GM23338 (cell line): ENCODE measurements at regions not wholly inside any gene's neighbourhood (a gene's known extent, or its start where the extent isn't known, plus 50 kb on each side); places are given as distances from the start of the nearest gene placed in this dataset.

Experiments used
- ATAC-seq: fragments of 200-7000 bp; cut with Tn5 transposase; 3 replicates; pipeline ENCODE4 v1.9.1; 2020
- DNase-seq: peaks from one replicate; pipeline ENCODE4 v3.0.0-alpha.2; 2015; ENCODE audit warnings: low spot score
- H2AFZ ChIP-seq: fragments of 200-600 bp; sonication (generic); 2 replicates; pipeline ENCODE4 v1.8.0; 2016; ENCODE audit warnings: antibody characterized with exemption, mild to moderate bottlenecking, moderate library complexity
- H3F3A ChIP-seq: fragments of 200-600 bp; sonication (generic); replicated peaks from 2 replicates; pipeline ENCODE4 v1.8.0; 2017; ENCODE audit warnings: antibody characterized with exemption, mixed run types, low read depth
- H3K27ac ChIP-seq: fragments of 200-600 bp; sonication (generic); 2 replicates; pipeline ENCODE4 v1.6.1; 2016; ENCODE audit warnings: low read depth
- H3K27me3 ChIP-seq: fragments of 200-600 bp; sonication (generic); 2 replicates; pipeline ENCODE4 v1.8.0; 2016; ENCODE audit warnings: mild to moderate bottlenecking, mixed run types, moderate library complexity; ENCODE audit not compliant: insufficient read depth
- H3K36me3 ChIP-seq: fragments of 200-600 bp; sonication (generic); 2 replicates; pipeline ENCODE4 v1.8.0; 2016; ENCODE audit warnings: mild to moderate bottlenecking; ENCODE audit not compliant: insufficient read depth
- H3K4me1 ChIP-seq: fragments of 200-600 bp; sonication (generic); 2 replicates; pipeline ENCODE4 v1.8.0; 2016; ENCODE audit warnings: mild to moderate bottlenecking, moderate library complexity; ENCODE audit not compliant: insufficient read depth
- H3K4me2 ChIP-seq: fragments of 200-600 bp; sonication (generic); 2 replicates; pipeline ENCODE4 v1.7.1; 2017; ENCODE audit warnings: mixed run types
- H3K4me3 ChIP-seq: fragments of 200-600 bp; sonication (generic); 2 replicates; pipeline ENCODE4 v1.6.1; 2016; ENCODE audit warnings: mixed run types
- H3K79me2 ChIP-seq: fragments of 200-600 bp; sonication (generic); replicated peaks from 2 replicates; pipeline ENCODE4 v1.8.0; 2017; ENCODE audit warnings: mild to moderate bottlenecking; ENCODE audit not compliant: insufficient read depth
- H3K9me2 ChIP-seq: fragments of 200-600 bp; sonication (generic); 2 replicates; pipeline ENCODE4 v1.8.0; 2017; ENCODE audit not compliant: insufficient read depth
- H4K20me1 ChIP-seq: fragments of 200-600 bp; sonication (generic); replicated peaks from 2 replicates; pipeline ENCODE4 v1.8.0; 2017; ENCODE audit warnings: mild to moderate bottlenecking; ENCODE audit not compliant: insufficient read depth
- H3K27ac Mint-ChIP-seq: 2 replicates; pipeline ENCODE4 v1.8.0; 2020; ENCODE audit warnings: inconsistent platforms, mild to moderate bottlenecking, moderate library complexity, mixed read lengths
- H3K27me3 Mint-ChIP-seq: 3 replicates; pipeline ENCODE4 v1.8.0; 2022; ENCODE audit warnings: low read depth, mild to moderate bottlenecking, moderate library complexity, mixed read lengths, inconsistent platforms; ENCODE audit not compliant: insufficient read depth, poor library complexity
- H3K36me3 Mint-ChIP-seq: 3 replicates; pipeline ENCODE4 v1.8.0; 2021; ENCODE audit warnings: low read depth, mild to moderate bottlenecking, inconsistent platforms, moderate library complexity, mixed read lengths
- H3K4me1 Mint-ChIP-seq: 3 replicates; pipeline ENCODE4 v1.8.0; 2020; ENCODE audit warnings: mild to moderate bottlenecking, inconsistent platforms, mixed read lengths
- H3K4me3 Mint-ChIP-seq: 3 replicates; pipeline ENCODE4 v1.8.0; 2021; ENCODE audit warnings: moderate library complexity, mild to moderate bottlenecking, inconsistent platforms, mixed read lengths
- H3K9me3 Mint-ChIP-seq: 3 replicates; pipeline ENCODE4 v1.8.0; 2020; ENCODE audit warnings: moderate library complexity, mild to moderate bottlenecking, inconsistent platforms, mixed read lengths
- CREB1 ChIP-seq: fragments of 250-450 bp; sonication (Bioruptor Pico); IDR thresholded peaks from 2 replicates; pipeline ENCODE4 v1.5.0; 2020; ENCODE audit warnings: low read depth, mild to moderate bottlenecking, moderate library complexity
- CTCF ChIP-seq, 2 experiments: fragments of 200-600 bp in 1 of 2; sonication (generic) in 1 of 2; conservative IDR thresholded peaks; 2 replicates each; pipeline versions ENCODE4 v1.5.1 to v1.6.1; 2016 to 2017; ENCODE audit warnings: antibody characterized with exemption in 2 of 2, low read depth in 2 of 2, mild to moderate bottlenecking in 2 of 2, moderate library complexity in 1 of 2
- ETS1 ChIP-seq: IDR thresholded peaks from 2 replicates; pipeline ENCODE4 v1.6.1; 2016; ENCODE audit warnings: antibody characterized with exemption
- EZH2 ChIP-seq: fragments of 200-600 bp; sonication (generic); IDR thresholded peaks from one replicate; pipeline ENCODE4 v1.8.0; 2017; ENCODE audit warnings: antibody characterized with exemption, mild to moderate bottlenecking, low read depth; ENCODE audit not compliant: unreplicated experiment
- EZH2phosphoT487 ChIP-seq: fragments of 200-600 bp; sonication (generic); IDR thresholded peaks from one replicate; pipeline ENCODE4 v1.8.1; 2018; ENCODE audit warnings: antibody characterized with exemption; ENCODE audit not compliant: unreplicated experiment
- JUNB ChIP-seq: IDR thresholded peaks from one replicate; pipeline ENCODE4 v1.6.1; 2016; ENCODE audit warnings: antibody characterized with exemption; ENCODE audit not compliant: unreplicated experiment
- NANOG ChIP-seq: IDR thresholded peaks from 2 replicates; pipeline ENCODE4 v1.6.1; 2016; ENCODE audit warnings: antibody characterized with exemption, borderline replicate concordance
- POLR2AphosphoS5 ChIP-seq: IDR thresholded peaks from 2 replicates; pipeline ENCODE4 v1.6.1; 2016; ENCODE audit warnings: antibody characterized with exemption, low read depth
- REST ChIP-seq: IDR thresholded peaks from one replicate; pipeline ENCODE4 v1.6.1; 2018; ENCODE audit warnings: antibody characterized with exemption; ENCODE audit not compliant: unreplicated experiment
- STAT1 ChIP-seq: IDR thresholded peaks from one replicate; pipeline ENCODE4 v1.6.1; 2016; ENCODE audit warnings: antibody characterized with exemption; ENCODE audit not compliant: unreplicated experiment
- ZNF114 ChIP-seq: fragments of 250-450 bp; sonication (Bioruptor Pico); IDR thresholded peaks from 2 replicates; pipeline ENCODE4 v1.5.0; 2020; ENCODE audit warnings: mild to moderate bottlenecking, moderate library complexity
- ZNF331 ChIP-seq: fragments of 250-450 bp; sonication (Bioruptor Pico); IDR thresholded peaks from 2 replicates; pipeline ENCODE4 v1.5.0; 2020; ENCODE audit warnings: low read depth, mild to moderate bottlenecking, moderate library complexity
- ZNF462 ChIP-seq: fragments of 250-450 bp; sonication (Bioruptor Pico); IDR thresholded peaks from 2 replicates; pipeline ENCODE4 v1.5.0; 2020; ENCODE audit warnings: mild to moderate bottlenecking, moderate library complexity

GRCh38 chr10:128908099-128908498 lies 558.9 kb upstream of the MGMT start:
- H3K79me2 ChIP-seq, result no peaks in the 10 kb centered on the region
- H4K20me1 ChIP-seq, result no peaks in the 10 kb centered on the region
- H3K27me3 ChIP-seq, result no peaks in the 10 kb centered on the region
- peaks cover 8% of the 10 kb centered on the region; the same call in 2 of the 3 replicates for H3K4me1 Mint-ChIP-seq
- DNase-seq, result no peak
- peaks cover 7% of the 10 kb centered on the region for H3K9me2 ChIP-seq
- H3K27ac ChIP-seq, result no peak overlapping the region
- H3K27me3 Mint-ChIP-seq, result peaks cover 3% of the 10 kb centered on the region
- H3K4me3 ChIP-seq, result no peak overlapping the region
- no peak overlapping the region for H2AFZ ChIP-seq
- no peaks in the 10 kb centered on the region for H3F3A ChIP-seq
- H3K4me2 ChIP-seq, result no peak overlapping the region
- H3K9me3 Mint-ChIP-seq, result no peaks in the 10 kb centered on the region
- no peaks in the 10 kb centered on the region for H3K36me3 Mint-ChIP-seq
- no peak for TF ChIP-seq ZNF462 (CRISPR knock-in tag)
- TF ChIP-seq ZNF331 (CRISPR knock-in tag), result no peak
- TF ChIP-seq NANOG, result no peak
- TF ChIP-seq STAT1, result no peak
- TF ChIP-seq ZNF114 (CRISPR knock-in tag), result no peak
- no peak for TF ChIP-seq EZH2phosphoT487
- TF ChIP-seq JUNB, result no peak
- no peak for TF ChIP-seq CTCF (conservative IDR thresholded peaks at IDR 0.05; ENCODE audit: low read depth in 2 of 2)
- no peak for TF ChIP-seq CREB1
- TF ChIP-seq REST, result no peak
- TF ChIP-seq EZH2, result no peak
- TF ChIP-seq ETS1, result no peak
- no peak for TF ChIP-seq POLR2AphosphoS5
- no peaks in the 10 kb centered on the region for H3K36me3 ChIP-seq
- no peak overlapping the region for H3K4me3 Mint-ChIP-seq
- H3K4me1 ChIP-seq, result no peaks in the 10 kb centered on the region
- H3K27ac Mint-ChIP-seq, result no peak overlapping the region
- ATAC-seq, result no peak
